Osteocyte (in vitro differentiated cells): ENCODE measurements at regions not wholly inside any gene's neighbourhood (a gene's known extent, or its start where the extent isn't known, plus 50 kb on each side); places are given as distances from the start of the nearest gene placed in this dataset.
A peak's percentile ranks its signal among the peaks of the same experiment; 100 is the strongest.

Experiments
- DNase-seq: peaks from one replicate; pipeline ENCODE4 v3.0.0; 2021; ENCODE audit warnings: mixed read lengths; ENCODE audit not compliant: unreplicated experiment; ENCODE audit errors: extremely low spot score
- H3K27ac Mint-ChIP-seq: one replicate; pipeline ENCODE4 v1.8.0; 2021; ENCODE audit warnings: mild to moderate bottlenecking, mixed read lengths; ENCODE audit not compliant: unreplicated experiment
- H3K27me3 Mint-ChIP-seq: one replicate; pipeline ENCODE4 v1.8.0; 2021; ENCODE audit warnings: mixed read lengths; ENCODE audit not compliant: unreplicated experiment
- H3K36me3 Mint-ChIP-seq: one replicate; pipeline ENCODE4 v1.8.0; 2021; ENCODE audit warnings: mixed read lengths; ENCODE audit not compliant: unreplicated experiment
- H3K4me1 Mint-ChIP-seq: one replicate; pipeline ENCODE4 v1.8.0; 2021; ENCODE audit warnings: mixed read lengths; ENCODE audit not compliant: unreplicated experiment
- H3K4me3 Mint-ChIP-seq: one replicate; pipeline ENCODE4 v1.8.0; 2021; ENCODE audit warnings: mild to moderate bottlenecking, moderate library complexity, mixed read lengths; ENCODE audit not compliant: unreplicated experiment
- H3K9me3 Mint-ChIP-seq: one replicate; pipeline ENCODE4 v1.8.0; 2021; ENCODE audit warnings: mixed read lengths; ENCODE audit not compliant: unreplicated experiment
- TF ChIP-seq, protein P1 (sequence below): fragments of 200-600 bp; sonication (generic); IDR thresholded peaks from 2 replicates; pipeline ENCODE4 v1.5.0; 2021; ENCODE audit warnings: antibody characterized with exemption, mild to moderate bottlenecking, moderate library complexity

DNA sequence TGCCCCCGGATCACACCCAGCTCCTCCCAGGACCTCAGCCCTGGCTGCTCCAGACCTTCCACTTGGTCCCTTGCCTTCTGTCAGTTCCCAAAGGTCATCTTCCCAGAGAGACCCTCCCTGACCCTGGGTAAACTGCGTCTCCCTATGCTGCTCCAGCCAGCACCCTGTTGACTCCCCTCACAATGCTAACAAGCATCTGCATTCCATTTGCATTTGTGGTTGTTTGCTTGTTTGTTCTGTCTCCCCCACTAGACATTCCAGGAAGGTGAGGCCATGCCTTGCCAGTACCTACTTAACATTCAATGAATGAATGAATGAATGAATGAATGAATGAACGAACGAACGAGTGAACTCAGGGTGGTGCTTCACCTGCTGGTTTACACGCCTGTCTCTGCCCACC is 171.2 kb downstream of the WSCD1 start:
- TF ChIP-seq, protein P1, sequence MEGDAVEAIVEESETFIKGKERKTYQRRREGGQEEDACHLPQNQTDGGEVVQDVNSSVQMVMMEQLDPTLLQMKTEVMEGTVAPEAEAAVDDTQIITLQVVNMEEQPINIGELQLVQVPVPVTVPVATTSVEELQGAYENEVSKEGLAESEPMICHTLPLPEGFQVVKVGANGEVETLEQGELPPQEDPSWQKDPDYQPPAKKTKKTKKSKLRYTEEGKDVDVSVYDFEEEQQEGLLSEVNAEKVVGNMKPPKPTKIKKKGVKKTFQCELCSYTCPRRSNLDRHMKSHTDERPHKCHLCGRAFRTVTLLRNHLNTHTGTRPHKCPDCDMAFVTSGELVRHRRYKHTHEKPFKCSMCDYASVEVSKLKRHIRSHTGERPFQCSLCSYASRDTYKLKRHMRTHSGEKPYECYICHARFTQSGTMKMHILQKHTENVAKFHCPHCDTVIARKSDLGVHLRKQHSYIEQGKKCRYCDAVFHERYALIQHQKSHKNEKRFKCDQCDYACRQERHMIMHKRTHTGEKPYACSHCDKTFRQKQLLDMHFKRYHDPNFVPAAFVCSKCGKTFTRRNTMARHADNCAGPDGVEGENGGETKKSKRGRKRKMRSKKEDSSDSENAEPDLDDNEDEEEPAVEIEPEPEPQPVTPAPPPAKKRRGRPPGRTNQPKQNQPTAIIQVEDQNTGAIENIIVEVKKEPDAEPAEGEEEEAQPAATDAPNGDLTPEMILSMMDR = no peak
- H3K27me3 Mint-ChIP-seq = peaks cover 41% of the 10 kb centered on the region
- no peak overlapping the region for H3K27ac Mint-ChIP-seq
- no peak overlapping the region for H3K4me3 Mint-ChIP-seq
- peak; percentile 32 for DNase-seq
- H3K36me3 Mint-ChIP-seq = no peaks in the 10 kb centered on the region
- H3K4me1 Mint-ChIP-seq = peaks cover 4% of the 10 kb centered on the region
- no peaks in the 10 kb centered on the region for H3K9me3 Mint-ChIP-seq

DNA sequence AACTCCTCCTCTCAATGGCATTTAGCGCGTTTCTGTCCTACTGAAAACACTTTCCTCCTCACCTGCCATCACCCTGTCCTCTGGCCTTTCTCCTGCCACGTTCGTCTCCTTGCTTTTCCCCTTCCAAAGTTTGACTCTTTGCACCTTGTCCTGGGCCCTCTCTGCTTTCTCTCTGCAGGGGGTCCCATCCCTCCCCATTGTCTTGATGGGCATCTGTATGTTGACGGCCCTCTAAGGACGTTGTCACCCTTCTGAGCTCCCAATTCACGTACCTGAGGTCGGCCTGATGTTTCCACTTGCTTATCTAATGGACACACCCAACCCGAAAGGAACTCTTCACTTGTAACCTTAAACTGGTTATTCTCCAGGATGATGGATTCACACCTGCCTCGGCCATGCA is 170.4 kb downstream of the WSCD1 start:
- DNase-seq = no peak
- Mint-ChIP-seq H3K27me3 (peaks cover 43% of the 10 kb centered on the region), H3K4me1 (peaks cover 4% of the 10 kb centered on the region), H3K27ac (no peak overlapping the region), H3K4me3 (no peak overlapping the region), H3K36me3 (no peaks in the 10 kb centered on the region), H3K9me3 (no peaks in the 10 kb centered on the region)
- TF ChIP-seq, protein P1 = no peak

DNA sequence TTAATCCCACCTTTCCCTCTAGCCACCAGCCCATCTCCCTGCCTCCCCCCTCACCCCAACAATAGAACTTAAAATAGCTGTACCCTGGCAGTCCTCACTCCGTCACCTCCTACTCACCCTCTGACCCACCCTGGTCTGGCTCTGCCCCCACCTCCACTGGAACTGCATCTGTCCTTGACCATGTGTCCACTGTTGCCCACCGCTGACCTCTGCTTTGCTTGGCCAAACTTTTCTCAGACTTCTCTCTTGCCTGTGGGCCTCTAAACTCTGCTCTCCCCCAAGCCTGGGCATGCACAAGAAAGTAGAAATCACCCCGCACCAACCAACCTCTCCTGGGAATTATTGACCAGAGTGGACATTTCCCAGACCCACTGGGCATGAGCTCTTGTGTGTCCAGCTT is 169.8 kb downstream of the WSCD1 start:
- Mint-ChIP-seq H3K27me3 (peaks cover 46% of the 10 kb centered on the region), H3K27ac (no peak overlapping the region), H3K4me1 (peaks cover 4% of the 10 kb centered on the region), H3K9me3 (no peaks in the 10 kb centered on the region), H3K36me3 (no peaks in the 10 kb centered on the region), H3K4me3 (no peak overlapping the region)
- DNase-seq = peak; percentile 64
- TF ChIP-seq, protein P1 = no peak

DNA sequence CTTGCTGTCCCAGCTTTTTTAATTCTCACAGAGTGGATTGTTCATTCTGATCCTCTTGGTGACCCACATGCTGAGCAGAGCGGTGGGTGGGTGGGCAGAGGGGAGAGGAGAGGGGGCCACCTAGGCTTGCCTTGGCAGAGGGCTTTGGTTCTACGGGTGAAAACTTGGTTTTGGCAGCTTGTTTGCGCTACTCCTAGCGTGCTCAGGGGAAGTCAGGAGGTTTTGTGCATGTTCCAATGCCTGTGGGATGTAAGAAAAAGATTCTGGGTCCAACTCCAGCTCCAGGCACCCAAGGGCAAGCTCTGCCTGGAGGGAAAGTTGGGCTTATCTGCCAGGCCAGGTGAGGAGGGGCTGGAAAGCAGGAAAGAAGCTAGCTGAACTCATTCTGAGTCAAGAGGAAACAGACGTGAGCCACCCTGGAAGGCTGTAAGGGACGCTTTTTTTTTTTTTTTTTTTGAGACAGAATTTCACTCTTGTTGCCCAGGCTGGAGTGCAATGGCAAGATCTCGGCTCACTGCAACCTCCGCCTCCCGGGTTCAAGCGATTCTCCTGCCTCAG is 169.1 kb downstream of the WSCD1 start:
- TF ChIP-seq, protein P1 = no peak
- Mint-ChIP-seq H3K36me3 (no peaks in the 10 kb centered on the region), H3K27me3 (peaks cover 46% of the 10 kb centered on the region), H3K4me3 (no peak overlapping the region), H3K27ac (no peak overlapping the region), H3K9me3 (no peaks in the 10 kb centered on the region), H3K4me1 (peaks cover 4% of the 10 kb centered on the region)
- DNase-seq = peak; percentile 60

DNA sequence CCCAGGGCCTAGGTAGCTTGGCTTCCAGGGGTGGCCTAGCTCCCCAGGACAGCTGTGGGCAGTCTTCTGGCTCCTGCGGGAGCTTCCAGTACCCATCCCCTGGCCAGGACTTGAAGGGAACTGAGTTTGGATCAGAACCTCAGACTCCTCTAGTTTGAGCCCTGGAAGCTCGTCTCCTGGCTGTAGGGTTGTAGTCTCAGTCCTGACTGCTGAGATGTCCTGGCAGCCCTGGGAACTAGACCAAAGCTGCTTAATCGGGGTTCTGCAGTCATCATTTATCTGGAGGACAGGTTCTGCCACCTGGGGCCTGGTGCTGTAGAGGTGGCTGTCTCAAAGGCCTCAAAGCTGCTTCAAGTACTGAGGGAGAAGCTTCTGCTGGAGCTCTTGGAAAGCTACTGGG is 163.7 kb downstream of the WSCD1 start:
- Mint-ChIP-seq H3K27me3 (peaks cover 33% of the 10 kb centered on the region), H3K4me1 (peaks cover 12% of the 10 kb centered on the region), H3K4me3 (no peak overlapping the region), H3K27ac (no peak overlapping the region), H3K36me3 (no peaks in the 10 kb centered on the region), H3K9me3 (no peaks in the 10 kb centered on the region)
- TF ChIP-seq, protein P1 = no peak
- DNase-seq = peak; percentile 62
